Smooth muscle cell (in vitro differentiated cells): ENCODE measurements at regions not wholly inside any gene's neighbourhood (a gene's known extent, or its start where the extent isn't known, plus 50 kb on each side); places are given as distances from the start of the nearest gene placed in this dataset.

Experiments
- DNase-seq: peaks from one replicate; lab custom pipeline; 2025; ENCODE audit not compliant: unreplicated experiment; lab: John Stamatoyannopoulos, UW
- H2AFZ ChIP-seq: fragments of 200-600 bp; sonication (generic); 2 replicates; pipeline ENCODE4 v1.6.0; 2016; ENCODE audit warnings: antibody characterized with exemption, low read depth, mild to moderate bottlenecking
- H3F3A ChIP-seq: fragments of 200-600 bp; sonication (generic); 2 replicates; pipeline ENCODE4 v1.6.0; 2017; ENCODE audit warnings: antibody characterized with exemption, low read depth
- H3K27ac ChIP-seq: fragments of 200-600 bp; sonication (generic); 2 replicates; pipeline ENCODE4 v1.5.1; 2016; ENCODE audit warnings: low read depth, mild to moderate bottlenecking
- H3K27me3 ChIP-seq: fragments of 200-600 bp; sonication (generic); 2 replicates; pipeline ENCODE4 v1.6.1; 2016; ENCODE audit warnings: low read depth, mild to moderate bottlenecking
- H3K36me3 ChIP-seq: fragments of 200-600 bp; sonication (generic); 2 replicates; pipeline ENCODE4 v1.5.1; 2016; ENCODE audit warnings: low read depth
- H3K4me1 ChIP-seq: fragments of 200-600 bp; sonication (generic); 2 replicates; pipeline ENCODE4 v1.5.1; 2016; ENCODE audit warnings: low read depth
- H3K4me2 ChIP-seq: fragments of 200-600 bp; sonication (generic); 2 replicates; pipeline ENCODE4 v1.6.0; 2016; ENCODE audit warnings: mild to moderate bottlenecking
- H3K4me3 ChIP-seq: fragments of 200-600 bp; sonication (generic); 2 replicates; pipeline ENCODE4 v1.5.1; 2016; ENCODE audit warnings: mild to moderate bottlenecking
- H3K79me2 ChIP-seq: fragments of 200-600 bp; sonication (generic); 2 replicates; pipeline ENCODE4 v1.6.0; 2016; ENCODE audit warnings: low read depth, mild to moderate bottlenecking
- H3K9ac ChIP-seq: fragments of 200-600 bp; sonication (generic); 2 replicates; pipeline ENCODE4 v1.6.0; 2016; ENCODE audit warnings: low read depth
- H3K9me3 ChIP-seq: fragments of 200-600 bp; sonication (generic); replicated peaks from 2 replicates; pipeline ENCODE4 v1.5.1; 2016; ENCODE audit warnings: low read depth
- H4K20me1 ChIP-seq: fragments of 200-600 bp; sonication (generic); 2 replicates; pipeline ENCODE4 v1.6.0; 2016; ENCODE audit warnings: low read depth
- WGBS: methylation state at CpG from one replicate; pipeline ENCODE4 v1.1.7; 2016; ENCODE audit warnings: low lambda C conversion rate; 5-methylcytosine and 5-hydroxymethylcytosine counted together
- TF ChIP-seq, protein P1 (sequence below): fragments of 200-600 bp; sonication (generic); IDR thresholded peaks from 2 replicates; pipeline ENCODE4 v1.5.1; 2017; ENCODE audit warnings: borderline replicate concordance, mild to moderate bottlenecking, antibody characterized with exemption; ENCODE audit not compliant: insufficient read depth, poor library complexity, severe bottlenecking

DNA sequence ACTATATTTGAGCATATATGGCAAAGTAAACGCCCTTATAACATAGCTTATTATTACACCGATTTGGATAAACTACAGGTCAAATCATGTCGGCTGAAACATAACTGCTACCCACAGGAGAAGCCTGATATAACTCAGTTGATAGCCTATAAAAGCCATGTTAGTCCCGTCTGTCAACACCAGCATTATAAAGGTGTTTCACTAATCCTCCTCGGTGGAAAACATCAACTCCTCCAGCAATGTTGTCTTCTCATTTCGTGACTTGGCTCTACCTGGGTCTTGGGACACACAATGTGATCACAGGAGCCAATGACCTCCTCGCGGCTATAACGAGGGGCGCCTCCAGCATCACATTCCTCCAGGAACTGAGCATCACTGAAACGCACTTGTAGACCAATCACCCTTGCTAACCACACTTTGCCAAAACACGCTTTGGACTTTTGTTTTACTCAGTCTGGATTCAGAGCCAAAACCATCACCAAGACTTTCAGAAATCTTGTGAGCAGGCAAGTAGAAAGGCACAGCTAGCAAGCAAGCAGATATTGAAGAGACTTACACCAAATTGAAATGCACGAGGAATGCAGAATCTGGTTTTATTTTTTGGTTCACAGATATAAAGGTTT is 269.7 kb upstream of the NFE2L3 start:
- no peaks in the 10 kb centered on the region for H3K79me2 ChIP-seq
- no peak overlapping the region for H3K27ac ChIP-seq
- H3K27me3 ChIP-seq, result peaks cover 47% of the 10 kb centered on the region
- no peak for DNase-seq
- no peaks in the 10 kb centered on the region for H4K20me1 ChIP-seq
- no peak overlapping the region for H3K9ac ChIP-seq
- no peak overlapping the region for H3K4me2 ChIP-seq
- WGBS, result 81% methylated on average over 13 of the region's 13 CpGs
- H3F3A ChIP-seq, result no peaks in the 10 kb centered on the region
- H3K36me3 ChIP-seq, result no peaks in the 10 kb centered on the region
- H2AFZ ChIP-seq, result no peak overlapping the region
- TF ChIP-seq, protein P1, sequence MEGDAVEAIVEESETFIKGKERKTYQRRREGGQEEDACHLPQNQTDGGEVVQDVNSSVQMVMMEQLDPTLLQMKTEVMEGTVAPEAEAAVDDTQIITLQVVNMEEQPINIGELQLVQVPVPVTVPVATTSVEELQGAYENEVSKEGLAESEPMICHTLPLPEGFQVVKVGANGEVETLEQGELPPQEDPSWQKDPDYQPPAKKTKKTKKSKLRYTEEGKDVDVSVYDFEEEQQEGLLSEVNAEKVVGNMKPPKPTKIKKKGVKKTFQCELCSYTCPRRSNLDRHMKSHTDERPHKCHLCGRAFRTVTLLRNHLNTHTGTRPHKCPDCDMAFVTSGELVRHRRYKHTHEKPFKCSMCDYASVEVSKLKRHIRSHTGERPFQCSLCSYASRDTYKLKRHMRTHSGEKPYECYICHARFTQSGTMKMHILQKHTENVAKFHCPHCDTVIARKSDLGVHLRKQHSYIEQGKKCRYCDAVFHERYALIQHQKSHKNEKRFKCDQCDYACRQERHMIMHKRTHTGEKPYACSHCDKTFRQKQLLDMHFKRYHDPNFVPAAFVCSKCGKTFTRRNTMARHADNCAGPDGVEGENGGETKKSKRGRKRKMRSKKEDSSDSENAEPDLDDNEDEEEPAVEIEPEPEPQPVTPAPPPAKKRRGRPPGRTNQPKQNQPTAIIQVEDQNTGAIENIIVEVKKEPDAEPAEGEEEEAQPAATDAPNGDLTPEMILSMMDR, result no peak
- no peaks in the 10 kb centered on the region for H3K9me3 ChIP-seq
- no peaks in the 10 kb centered on the region for H3K4me1 ChIP-seq
- no peak overlapping the region for H3K4me3 ChIP-seq

- Histone ChIP-seq H3K27me3 (peaks cover 40% of the 10 kb centered on the region), H3K36me3 (no peaks in the 10 kb centered on the region), H3K27ac (no peak overlapping the region), H3K4me2 (no peak overlapping the region), H3K4me1 (no peaks in the 10 kb centered on the region), H3K9ac (no peak overlapping the region), H3K9me3 (no peaks in the 10 kb centered on the region), H3K4me3 (no peak overlapping the region), H3K79me2 (no peaks in the 10 kb centered on the region), H3F3A (no peaks in the 10 kb centered on the region), H4K20me1 (no peaks in the 10 kb centered on the region), H2AFZ (no peak overlapping the region)
- TF ChIP-seq, protein P1, result no peak
- no peak for DNase-seq
- 81% methylated on average over 13 of the region's 13 CpGs for WGBS
These were observed 267.7 kb upstream of the NFE2L3 start for GRCh38 chr7:25884265-25884828.

GRCh38 chr7:25885057-25885576 is 266.9 kb upstream of the NFE2L3 start:
- TF ChIP-seq, protein P1, result no peak
- no peak for DNase-seq
- H3K36me3 ChIP-seq, result no peaks in the 10 kb centered on the region
- no peak overlapping the region for H3K9ac ChIP-seq
- H3K4me3 ChIP-seq, result no peak overlapping the region
- H2AFZ ChIP-seq, result no peak overlapping the region
- H3K27me3 ChIP-seq, result peaks cover 37% of the 10 kb centered on the region
- H4K20me1 ChIP-seq, result no peaks in the 10 kb centered on the region
- H3K4me1 ChIP-seq, result no peaks in the 10 kb centered on the region
- no peaks in the 10 kb centered on the region for H3K9me3 ChIP-seq
- no peak overlapping the region for H3K27ac ChIP-seq
- no peaks in the 10 kb centered on the region for H3F3A ChIP-seq
- 83% methylated on average over 6 of the region's 7 CpGs for WGBS
- no peak overlapping the region for H3K4me2 ChIP-seq
- no peaks in the 10 kb centered on the region for H3K79me2 ChIP-seq
